WERI-Rb-1 (cell line): ENCODE measurements at regions not wholly inside any gene's neighbourhood (a gene's known extent, or its start where the extent isn't known, plus 50 kb on each side); places are given as distances from the start of the nearest gene placed in this dataset.

Experiments used
- DNase-seq: peaks from one replicate; pipeline ENCODE4 v3.0.0-alpha.2; 2020
- H3K27ac ChIP-seq: fragments of 250-450 bp; sonication (Bioruptor Pico); 2 replicates; pipeline ENCODE4 v1.5.1; 2020; ENCODE audit warnings: mild to moderate bottlenecking, moderate library complexity
- H3K27me3 ChIP-seq: fragments of 250-450 bp; sonication (Bioruptor Pico); 2 replicates; pipeline ENCODE4 v1.5.1; 2021; ENCODE audit warnings: mild to moderate bottlenecking, low read depth, moderate library complexity; ENCODE audit not compliant: insufficient read depth, severe bottlenecking
- H3K36me3 ChIP-seq: fragments of 250-450 bp; sonication (Bioruptor Pico); 2 replicates; pipeline ENCODE4 v1.5.1; 2020; ENCODE audit warnings: mild to moderate bottlenecking, moderate library complexity
- H3K4me3 ChIP-seq: 2 replicates; pipeline ENCODE4 v1.5.1; 2011; ENCODE audit warnings: low read depth, mild to moderate bottlenecking, control low read depth, low read length
- H3K9me3 ChIP-seq: fragments of 250-450 bp; sonication (Bioruptor Pico); 2 replicates; pipeline ENCODE4 v1.5.1; 2021; ENCODE audit warnings: mild to moderate bottlenecking, moderate library complexity; ENCODE audit not compliant: severe bottlenecking
- TF ChIP-seq, protein P1 (sequence below): IDR thresholded peaks from 2 replicates; pipeline ENCODE4 v1.5.1; 2011; ENCODE audit warnings: low read depth, mild to moderate bottlenecking, control low read depth, inconsistent platforms, low read length

DNA sequence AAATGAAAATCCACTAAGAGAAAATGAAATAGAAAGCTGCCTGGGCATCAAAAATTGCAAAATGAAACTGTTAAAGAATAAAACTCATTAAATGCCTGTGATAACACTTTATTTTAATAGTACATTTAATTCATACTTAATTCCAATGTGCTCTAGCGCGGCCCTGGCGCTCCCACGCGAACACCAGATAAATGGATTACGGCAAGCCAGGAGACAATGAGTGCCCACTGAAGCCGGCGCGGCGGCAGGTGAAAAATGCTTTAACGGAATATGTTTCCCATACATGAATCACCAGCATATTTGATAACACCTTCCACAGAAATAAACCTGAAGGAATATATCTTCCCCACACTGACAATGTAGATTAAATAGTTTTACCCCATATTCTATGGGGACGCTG lies 245.5 kb downstream of the RBFOX3 start:
- Histone ChIP-seq H3K9me3 (no peaks in the 10 kb centered on the region), H3K27me3 (no peaks in the 10 kb centered on the region), H3K36me3 (no peaks in the 10 kb centered on the region), H3K27ac (no peak overlapping the region), H3K4me3 (no peak overlapping the region)
- no peak for DNase-seq
- TF ChIP-seq, protein P1, sequence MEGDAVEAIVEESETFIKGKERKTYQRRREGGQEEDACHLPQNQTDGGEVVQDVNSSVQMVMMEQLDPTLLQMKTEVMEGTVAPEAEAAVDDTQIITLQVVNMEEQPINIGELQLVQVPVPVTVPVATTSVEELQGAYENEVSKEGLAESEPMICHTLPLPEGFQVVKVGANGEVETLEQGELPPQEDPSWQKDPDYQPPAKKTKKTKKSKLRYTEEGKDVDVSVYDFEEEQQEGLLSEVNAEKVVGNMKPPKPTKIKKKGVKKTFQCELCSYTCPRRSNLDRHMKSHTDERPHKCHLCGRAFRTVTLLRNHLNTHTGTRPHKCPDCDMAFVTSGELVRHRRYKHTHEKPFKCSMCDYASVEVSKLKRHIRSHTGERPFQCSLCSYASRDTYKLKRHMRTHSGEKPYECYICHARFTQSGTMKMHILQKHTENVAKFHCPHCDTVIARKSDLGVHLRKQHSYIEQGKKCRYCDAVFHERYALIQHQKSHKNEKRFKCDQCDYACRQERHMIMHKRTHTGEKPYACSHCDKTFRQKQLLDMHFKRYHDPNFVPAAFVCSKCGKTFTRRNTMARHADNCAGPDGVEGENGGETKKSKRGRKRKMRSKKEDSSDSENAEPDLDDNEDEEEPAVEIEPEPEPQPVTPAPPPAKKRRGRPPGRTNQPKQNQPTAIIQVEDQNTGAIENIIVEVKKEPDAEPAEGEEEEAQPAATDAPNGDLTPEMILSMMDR, result no peak

DNA sequence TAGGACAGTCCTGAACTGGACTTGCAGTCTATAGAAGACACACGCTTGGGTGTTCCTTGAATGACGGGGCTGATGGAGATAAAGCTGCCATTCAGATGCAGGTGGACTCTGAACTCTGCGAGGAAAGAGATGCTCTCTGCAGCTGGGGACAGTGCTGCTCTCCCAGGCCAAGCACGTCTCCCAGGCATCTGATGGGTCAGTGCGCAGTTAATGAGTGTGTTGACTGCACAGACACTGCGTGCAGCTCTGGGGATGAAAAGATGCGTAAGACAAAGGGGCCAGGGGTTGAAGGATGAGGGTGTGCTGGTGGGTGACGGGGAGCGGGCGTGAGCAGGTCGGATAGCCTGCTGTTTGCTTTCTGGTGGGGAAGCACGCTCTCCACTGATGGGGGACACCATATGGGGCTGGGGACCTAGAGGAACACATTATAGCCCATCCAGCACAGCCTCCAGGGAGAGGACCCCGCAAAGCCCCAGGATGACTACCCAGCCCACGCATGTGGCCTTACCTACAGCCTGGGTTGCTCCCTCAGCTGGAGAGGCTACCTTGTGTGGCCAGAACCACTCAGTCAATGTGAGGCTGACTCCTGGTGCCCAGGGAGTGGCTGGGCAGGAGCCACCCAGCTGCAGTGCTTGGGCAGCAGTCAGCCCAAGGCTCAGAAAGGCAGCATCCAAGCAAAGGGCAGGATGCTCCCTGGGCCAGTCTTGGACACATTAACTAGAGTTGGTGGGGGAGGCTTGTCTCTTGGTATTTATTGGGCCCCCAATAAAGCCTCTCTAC lies 246.3 kb downstream of the RBFOX3 start:
- Histone ChIP-seq H3K36me3 (no peaks in the 10 kb centered on the region), H3K4me3 (no peak overlapping the region), H3K9me3 (no peaks in the 10 kb centered on the region), H3K27me3 (no peaks in the 10 kb centered on the region), H3K27ac (no peak overlapping the region)
- DNase-seq, result no peak
- TF ChIP-seq, protein P1, result no peak

DNA sequence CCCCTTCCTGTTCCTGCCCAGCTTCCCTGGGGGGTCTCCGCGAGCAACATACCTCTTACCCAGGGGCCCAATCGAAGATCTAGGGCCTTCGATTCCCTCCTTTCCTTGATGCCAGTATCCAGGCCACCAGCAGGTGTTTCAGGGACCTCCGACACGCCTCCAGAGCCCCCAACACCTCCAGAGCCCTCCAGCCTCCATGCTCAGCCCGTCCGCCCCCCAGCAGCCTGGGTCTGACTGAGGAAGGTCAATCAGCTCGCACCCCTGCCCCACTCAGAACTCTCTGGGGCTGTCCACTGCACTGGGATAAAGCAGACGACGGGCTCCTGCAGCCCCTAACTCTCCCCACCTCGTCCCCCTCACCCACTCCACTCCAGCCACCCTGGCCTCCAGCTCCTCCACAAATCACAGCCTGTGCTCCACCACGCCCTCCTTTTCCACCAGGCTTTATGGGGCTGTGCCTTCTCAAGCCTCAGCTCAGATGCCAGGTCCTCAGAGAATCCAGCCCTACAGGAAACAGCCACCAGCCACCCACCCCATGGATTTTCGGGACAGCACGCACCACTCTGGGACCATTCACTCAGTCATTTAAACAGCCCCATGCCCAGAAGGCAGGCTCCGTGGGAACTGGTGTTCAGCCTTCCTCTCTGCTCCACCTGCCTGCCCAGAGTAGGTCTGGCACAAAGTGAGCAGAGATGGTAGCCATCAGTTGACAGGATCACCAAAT lies 247.1 kb downstream of the RBFOX3 start:
- Histone ChIP-seq H3K9me3 (no peaks in the 10 kb centered on the region), H3K4me3 (no peak overlapping the region), H3K27me3 (no peaks in the 10 kb centered on the region), H3K36me3 (no peaks in the 10 kb centered on the region), H3K27ac (no peak overlapping the region)
- TF ChIP-seq, protein P1, result no peak
- no peak for DNase-seq

DNA sequence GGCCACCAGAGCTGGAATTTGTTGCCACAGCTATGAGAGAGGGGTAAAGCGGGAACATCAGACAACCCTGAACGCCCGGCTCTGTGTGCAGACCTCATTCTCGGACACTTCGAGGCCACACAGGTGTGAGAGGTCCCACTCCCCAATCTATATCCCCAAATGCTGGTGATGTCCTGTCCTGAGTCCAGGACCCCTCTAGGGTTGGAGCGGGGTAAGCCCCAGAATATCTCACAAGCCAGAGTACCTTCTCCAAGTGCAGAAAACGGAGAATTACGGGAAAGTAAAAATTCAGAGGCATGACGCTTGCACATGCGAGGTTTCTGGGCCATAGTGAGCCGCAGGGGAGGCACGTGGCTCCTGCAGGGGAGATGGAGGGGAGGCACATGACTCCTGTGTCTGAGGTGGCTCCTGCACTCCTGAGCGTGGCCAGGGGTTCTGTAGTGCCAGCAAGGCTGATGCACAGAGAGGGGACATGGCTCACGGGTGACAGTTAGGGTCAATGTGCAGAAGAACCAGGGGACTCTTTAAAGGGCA lies 248.0 kb downstream of the RBFOX3 start:
- Histone ChIP-seq H3K4me3 (no peak overlapping the region), H3K9me3 (no peaks in the 10 kb centered on the region), H3K27me3 (no peaks in the 10 kb centered on the region), H3K27ac (no peak overlapping the region), H3K36me3 (no peaks in the 10 kb centered on the region)
- no peak for DNase-seq
- TF ChIP-seq, protein P1, result no peak

DNA sequence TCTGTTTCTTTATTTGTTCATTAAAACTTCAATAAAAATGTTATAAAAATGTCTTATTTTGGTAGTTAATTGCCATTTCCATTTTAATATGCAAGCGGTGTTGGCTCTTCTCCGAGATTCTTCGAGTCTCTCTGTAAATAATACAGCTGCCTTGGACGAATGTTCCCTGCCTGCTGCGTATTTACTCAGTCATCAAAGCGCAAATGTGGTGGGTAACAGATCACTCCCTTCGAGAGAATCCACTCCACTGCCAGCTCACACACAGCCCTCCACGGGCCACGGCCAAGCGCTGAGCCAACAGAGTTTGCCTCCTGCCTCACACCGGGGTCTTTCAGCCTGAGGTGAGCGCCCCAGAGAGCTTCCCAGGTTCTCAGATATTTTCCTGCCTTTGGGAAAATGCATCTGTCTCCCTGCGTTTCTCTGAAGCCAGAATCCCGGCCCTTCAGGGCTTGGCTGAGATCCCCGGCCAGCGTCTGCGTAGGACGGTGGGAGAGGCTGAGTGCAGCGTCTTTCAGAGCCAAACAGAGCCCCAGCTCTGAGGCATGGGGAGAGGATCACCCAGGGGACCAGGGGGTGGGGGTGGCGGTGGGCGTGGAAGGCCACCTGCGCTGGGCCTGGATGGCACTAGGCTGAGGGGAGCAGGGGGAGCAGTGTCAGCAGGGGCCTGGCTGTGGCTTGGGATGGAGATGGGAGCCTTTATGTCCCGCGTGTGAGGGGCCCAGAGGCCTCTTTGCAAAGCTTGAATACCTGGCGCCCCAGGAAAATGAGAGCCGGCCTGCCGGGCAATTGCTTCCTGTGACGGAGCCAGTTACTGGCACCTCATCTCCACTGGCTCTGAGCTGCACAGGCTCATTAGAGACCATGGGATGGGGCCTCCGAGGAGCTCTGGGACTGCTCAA lies 248.7 kb downstream of the RBFOX3 start:
- TF ChIP-seq, protein P1, result no peak
- no peaks in the 10 kb centered on the region for H3K9me3 ChIP-seq
- no peak overlapping the region for H3K4me3 ChIP-seq
- no peaks in the 10 kb centered on the region for H3K36me3 ChIP-seq
- no peak for DNase-seq
- H3K27me3 ChIP-seq, result no peaks in the 10 kb centered on the region
- no peak overlapping the region for H3K27ac ChIP-seq
